Thyroid gland (tissue), 4 donors: ENCODE measurements at regions not wholly inside any gene's neighbourhood (a gene's known extent, or its start where the extent isn't known, plus 50 kb on each side); places are given as distances from the start of the nearest gene placed in this dataset.

Experiments
- POLR2A ChIP-seq, 2 donors: fragments of 450-650 bp; IDR thresholded peaks; one replicate each; pipeline ENCODE4 v1.6.1; 2017; ENCODE audit warnings: antibody characterized with exemption in 2 of 2, mild to moderate bottlenecking in 2 of 2, moderate library complexity in 1 of 2
- TF ChIP-seq, protein P1 (sequence below), 6 experiments: fragments of 200-600 bp in 3 of 6; fragments of 450-650 bp in 3 of 6; sonication (generic) in 3 of 6; IDR thresholded peaks; one replicate each; pipeline ENCODE4 v1.5.1; 2016 to 2019; ENCODE audit warnings: antibody characterized with exemption in 6 of 6, mild to moderate bottlenecking in 2 of 6, inconsistent platforms in 1 of 6, moderate library complexity in 1 of 6

GRCh38 chr2:217691516-217691915 lies 311.3 kb downstream of the TNS1 start:
- TF ChIP-seq, protein P1, sequence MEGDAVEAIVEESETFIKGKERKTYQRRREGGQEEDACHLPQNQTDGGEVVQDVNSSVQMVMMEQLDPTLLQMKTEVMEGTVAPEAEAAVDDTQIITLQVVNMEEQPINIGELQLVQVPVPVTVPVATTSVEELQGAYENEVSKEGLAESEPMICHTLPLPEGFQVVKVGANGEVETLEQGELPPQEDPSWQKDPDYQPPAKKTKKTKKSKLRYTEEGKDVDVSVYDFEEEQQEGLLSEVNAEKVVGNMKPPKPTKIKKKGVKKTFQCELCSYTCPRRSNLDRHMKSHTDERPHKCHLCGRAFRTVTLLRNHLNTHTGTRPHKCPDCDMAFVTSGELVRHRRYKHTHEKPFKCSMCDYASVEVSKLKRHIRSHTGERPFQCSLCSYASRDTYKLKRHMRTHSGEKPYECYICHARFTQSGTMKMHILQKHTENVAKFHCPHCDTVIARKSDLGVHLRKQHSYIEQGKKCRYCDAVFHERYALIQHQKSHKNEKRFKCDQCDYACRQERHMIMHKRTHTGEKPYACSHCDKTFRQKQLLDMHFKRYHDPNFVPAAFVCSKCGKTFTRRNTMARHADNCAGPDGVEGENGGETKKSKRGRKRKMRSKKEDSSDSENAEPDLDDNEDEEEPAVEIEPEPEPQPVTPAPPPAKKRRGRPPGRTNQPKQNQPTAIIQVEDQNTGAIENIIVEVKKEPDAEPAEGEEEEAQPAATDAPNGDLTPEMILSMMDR (IDR thresholded peaks at IDR 0.05), result no peak
- no peak for TF ChIP-seq POLR2A (IDR thresholded peaks at IDR 0.05)
